Loucy (cell line): ENCODE measurements at regions not wholly inside any gene's neighbourhood (a gene's known extent, or its start where the extent isn't known, plus 50 kb on each side); places are given as distances from the start of the nearest gene placed in this dataset.

Experiments
- H2AFZ ChIP-seq: fragments of 200-600 bp; sonication (generic); 2 replicates; pipeline ENCODE4 v1.6.0; 2016; ENCODE audit warnings: antibody characterized with exemption, mild to moderate bottlenecking, low read length, moderate library complexity
- H3F3A ChIP-seq: fragments of 200-600 bp; 2 replicates; pipeline ENCODE4 v1.6.0; 2016; ENCODE audit warnings: antibody characterized with exemption, low read depth, mild to moderate bottlenecking
- H3K27me3 ChIP-seq: fragments of 200-600 bp; sonication (generic); 2 replicates; pipeline ENCODE4 v1.6.1; 2014; ENCODE audit warnings: low read length, mild to moderate bottlenecking; ENCODE audit not compliant: insufficient read depth, poor library complexity, severe bottlenecking
- H3K36me3 ChIP-seq: fragments of 200-600 bp; sonication (generic); 2 replicates; pipeline ENCODE4 v1.6.1; 2016; ENCODE audit warnings: low read length; ENCODE audit not compliant: insufficient read depth
- H3K4me1 ChIP-seq: fragments of 200-600 bp; sonication (generic); 2 replicates; pipeline ENCODE4 v1.5.1; 2014; ENCODE audit warnings: low read length, mild to moderate bottlenecking; ENCODE audit not compliant: insufficient read depth, poor library complexity, severe bottlenecking
- H3K4me2 ChIP-seq: fragments of 200-600 bp; sonication (generic); 2 replicates; pipeline ENCODE4 v1.6.0; 2014; ENCODE audit warnings: antibody characterized with exemption, low read length, low read depth, mild to moderate bottlenecking; ENCODE audit not compliant: poor library complexity, severe bottlenecking
- H3K4me3 ChIP-seq: fragments of 200-600 bp; sonication (generic); 2 replicates; pipeline ENCODE4 v1.5.1; 2014; ENCODE audit warnings: low read length, mild to moderate bottlenecking, mixed read lengths; ENCODE audit not compliant: poor library complexity, severe bottlenecking
- H3K79me2 ChIP-seq: fragments of 200-600 bp; sonication (generic); 2 replicates; pipeline ENCODE4 v1.6.1; 2014; ENCODE audit warnings: low read length; ENCODE audit not compliant: insufficient read depth
- H3K9ac ChIP-seq: fragments of 200-600 bp; sonication (generic); 2 replicates; pipeline ENCODE4 v1.6.0; 2014; ENCODE audit warnings: mild to moderate bottlenecking, low read depth, low read length, moderate library complexity; ENCODE audit not compliant: poor library complexity, severe bottlenecking
- H3K9me2 ChIP-seq: fragments of 200-600 bp; sonication (generic); replicated peaks from 2 replicates; pipeline ENCODE4 v1.6.1; 2016; ENCODE audit warnings: low read depth, low read length, mixed read lengths
- H3K9me3 ChIP-seq: fragments of 200-600 bp; sonication (generic); 2 replicates; pipeline ENCODE4 v1.6.1; 2014; ENCODE audit warnings: mild to moderate bottlenecking, antibody characterized with exemption, low read length, low read depth; ENCODE audit not compliant: insufficient read depth
- H4K20me1 ChIP-seq: fragments of 200-600 bp; sonication (generic); 2 replicates; pipeline ENCODE4 v1.6.0; 2014; ENCODE audit warnings: antibody characterized with exemption, low read length, mild to moderate bottlenecking; ENCODE audit not compliant: insufficient read depth, poor library complexity, severe bottlenecking
- CTCF ChIP-seq: fragments of 200-600 bp; sonication (generic); conservative IDR thresholded peaks from 2 replicates; pipeline ENCODE4 v1.5.1; 2014; ENCODE audit warnings: mild to moderate bottlenecking, antibody characterized with exemption, low read length
- EZH2phosphoT487 ChIP-seq: fragments of 200-600 bp; IDR thresholded peaks from 2 replicates; pipeline ENCODE4 v1.6.1; 2018; ENCODE audit warnings: antibody characterized with exemption, mild to moderate bottlenecking, moderate library complexity, borderline replicate concordance

- Histone ChIP-seq H3K4me2 (no peak overlapping the region), H3K36me3 (no peaks in the 10 kb centered on the region), H3F3A (no peaks in the 10 kb centered on the region), H2AFZ (no peak overlapping the region), H4K20me1 (no peaks in the 10 kb centered on the region), H3K9ac (no peak overlapping the region), H3K9me2 (no peaks in the 10 kb centered on the region), H3K27me3 (no peaks in the 10 kb centered on the region), H3K79me2 (no peaks in the 10 kb centered on the region), H3K4me1 (no peaks in the 10 kb centered on the region), H3K9me3 (no peaks in the 10 kb centered on the region), H3K4me3 (no peak overlapping the region)
- TF ChIP-seq CTCF, result no peak
- no peak for TF ChIP-seq EZH2phosphoT487
These were observed 165.2 kb downstream of the ZPLD1 start for GRCh38 chr3:102599819-102600576.

DNA sequence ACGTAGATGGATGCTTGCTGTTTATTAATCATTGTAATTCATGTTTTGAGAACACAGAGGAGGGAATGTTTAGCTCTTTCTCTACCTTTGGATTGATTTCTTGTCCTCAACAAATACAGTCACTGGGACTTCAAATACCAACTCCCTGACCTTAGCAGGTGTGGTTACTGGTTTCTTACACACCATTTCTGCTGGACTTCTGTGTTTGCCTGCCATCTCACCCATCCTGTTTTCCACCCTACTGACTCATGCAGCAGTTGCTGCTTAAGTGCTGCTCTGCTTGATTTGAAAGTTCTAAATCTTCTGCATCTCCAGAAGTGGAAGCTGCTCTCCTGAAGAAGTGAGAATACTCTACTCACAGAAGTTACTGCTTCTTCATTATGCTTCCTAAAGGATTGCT is 170.3 kb downstream of the ZPLD1 start:
- no peaks in the 10 kb centered on the region for H3K79me2 ChIP-seq
- no peak overlapping the region for H3K4me2 ChIP-seq
- no peak overlapping the region for H3K4me3 ChIP-seq
- no peaks in the 10 kb centered on the region for H3K9me3 ChIP-seq
- H3K36me3 ChIP-seq, result no peaks in the 10 kb centered on the region
- TF ChIP-seq CTCF (no peak), EZH2phosphoT487 (no peak)
- H3K9me2 ChIP-seq, result no peaks in the 10 kb centered on the region
- no peak overlapping the region for H2AFZ ChIP-seq
- H3K9ac ChIP-seq, result no peak overlapping the region
- no peaks in the 10 kb centered on the region for H4K20me1 ChIP-seq
- no peaks in the 10 kb centered on the region for H3K4me1 ChIP-seq
- no peaks in the 10 kb centered on the region for H3K27me3 ChIP-seq
- H3F3A ChIP-seq, result no peaks in the 10 kb centered on the region

DNA sequence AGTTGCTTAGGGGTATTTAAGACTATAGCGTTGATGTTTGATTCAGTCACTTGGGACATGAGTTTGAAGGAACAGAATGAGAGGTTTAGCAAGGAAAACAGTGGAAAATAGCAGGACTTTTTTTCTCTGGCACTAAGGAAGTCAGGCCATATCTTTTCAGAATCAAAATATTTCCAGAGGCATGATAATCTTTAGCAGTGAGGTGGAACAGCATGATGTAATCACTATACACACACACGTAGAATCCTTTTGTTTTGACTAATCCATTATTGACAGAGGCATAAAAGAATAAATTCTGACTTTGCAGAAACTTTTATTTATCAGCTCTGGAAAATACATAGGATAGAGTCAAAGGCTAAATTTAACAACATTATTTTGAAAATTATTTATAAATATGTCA is 174.1 kb downstream of the ZPLD1 start:
- no peaks in the 10 kb centered on the region for H3K36me3 ChIP-seq
- H3K4me2 ChIP-seq, result no peak overlapping the region
- no peak overlapping the region for H3K4me3 ChIP-seq
- H2AFZ ChIP-seq, result no peak overlapping the region
- no peaks in the 10 kb centered on the region for H4K20me1 ChIP-seq
- H3K27me3 ChIP-seq, result no peaks in the 10 kb centered on the region
- no peaks in the 10 kb centered on the region for H3K79me2 ChIP-seq
- no peak overlapping the region for H3K9ac ChIP-seq
- no peaks in the 10 kb centered on the region for H3K4me1 ChIP-seq
- TF ChIP-seq CTCF (no peak), EZH2phosphoT487 (no peak)
- H3F3A ChIP-seq, result no peaks in the 10 kb centered on the region
- H3K9me2 ChIP-seq, result no peaks in the 10 kb centered on the region
- no peaks in the 10 kb centered on the region for H3K9me3 ChIP-seq
